ENCODE measurements at regions not wholly inside any gene's neighbourhood (a gene's known extent, or its start where the extent isn't known, plus 50 kb on each side); places are given as distances from the start of the nearest gene placed in this dataset.

DNA sequence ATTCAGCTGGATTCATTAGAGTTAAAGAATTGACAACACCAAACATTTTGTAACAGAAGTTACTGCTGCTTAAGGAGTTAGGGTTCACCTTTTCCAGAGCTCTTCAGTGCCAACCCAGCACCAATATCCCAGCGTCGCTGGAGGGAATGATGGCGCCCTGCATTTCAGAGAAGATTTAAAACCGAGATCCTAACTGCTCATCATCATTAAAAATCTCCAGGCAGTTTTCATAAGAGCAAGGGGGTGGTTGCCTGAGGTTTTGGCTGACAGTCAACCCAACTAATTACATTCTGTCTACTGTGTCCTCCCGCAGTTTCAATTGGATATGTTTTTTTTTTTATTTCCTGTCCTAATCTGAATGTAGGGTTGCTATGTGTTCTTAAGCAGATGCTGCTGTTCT lies 509.6 kb upstream of the TCF4 start:
- TF ChIP-seq POLR2AphosphoS5 (IDR thresholded peaks at IDR 0.05; ENCODE audit: low read depth, low read length) (no peak), POLR2A (IDR thresholded peaks at IDR 0.05; ENCODE audit: low read depth, low read length) (no peak), TAF1 (IDR thresholded peaks at IDR 0.05; ENCODE audit: low read depth, low read length) (no peak)

Data from GM12891 (cell line).